HEK293 (cell line): ENCODE measurements at regions not wholly inside any gene's neighbourhood (a gene's known extent, or its start where the extent isn't known, plus 50 kb on each side); places are given as distances from the start of the nearest gene placed in this dataset.
"Not testable (repeated sequence)": the region's sequence is repeated elsewhere in the genome, so short reads cannot be mapped to it uniquely, and the experiment has no call there.

ENCODE experiments used
- CTCF ChIA-PET: fragments of 350-600 bp; formaldehyde crosslinking; extraction: SDS; loops from one replicate; lab custom pipeline; 2021; ENCODE audit warnings: antibody characterized with exemption; lab: Yijun Ruan, JAX
- POLR2A ChIA-PET: fragments of 300-600 bp; formaldehyde crosslinking; extraction: SDS; loops from one replicate; lab custom pipeline; 2020; ENCODE audit warnings: antibody characterized with exemption, inconsistent platforms; lab: Yijun Ruan, JAX
- H3K27ac ChIP-seq: fragments of 200-500 bp; sonication (Bioruptor generic); 2 replicates; pipeline ENCODE4 v1.5.1; 2014; ENCODE audit warnings: low read depth, low read length, control low read depth, inconsistent platforms; ENCODE audit errors: extremely low read depth
- H3K36me3 ChIP-seq, 2 experiments: fragments of 200-500 bp in 1 of 2; sonication (Bioruptor generic) in 1 of 2; 1 replicate in 1 of 2; 2 replicates in 1 of 2; pipeline ENCODE4 v1.5.1; 2014 to 2017; ENCODE audit warnings: inconsistent platforms in 2 of 2, low read length in 2 of 2; ENCODE audit not compliant: control insufficient read depth in 2 of 2, insufficient read depth in 1 of 2
- H3K4me1 ChIP-seq: fragments of 200-500 bp; sonication (Bioruptor generic); 2 replicates; pipeline ENCODE4 v1.5.1; 2014; ENCODE audit warnings: mild to moderate bottlenecking, low read length, inconsistent platforms; ENCODE audit not compliant: control insufficient read depth, insufficient read depth
- H3K4me3 ChIP-seq: 2 replicates; pipeline ENCODE4 v1.5.1; 2011; ENCODE audit warnings: low read depth, mild to moderate bottlenecking, control low read depth, low read length, moderate library complexity
- H3K9me3 ChIP-seq: fragments of 200-500 bp; sonication (Bioruptor generic); 2 replicates; pipeline ENCODE4 v1.5.1; 2014; ENCODE audit warnings: low read depth, low read length, inconsistent platforms; ENCODE audit not compliant: control insufficient read depth, insufficient read depth
- GLI2 ChIP-seq: fragments of 450-650 bp; formaldehyde crosslinking; IDR thresholded peaks from 2 replicates; pipeline ENCODE4; 2017; ENCODE audit warnings: missing biosample characterization, missing genetic modification characterization, low read depth, borderline replicate concordance
- IKZF3 ChIP-seq: fragments of 450-650 bp; IDR thresholded peaks from 2 replicates; pipeline ENCODE4 v1.5.0; 2018; ENCODE audit warnings: missing biosample characterization, mild to moderate bottlenecking, missing genetic modification characterization, moderate library complexity
- ZBTB17 ChIP-seq: fragments of 450-650 bp; formaldehyde crosslinking; IDR thresholded peaks from 2 replicates; pipeline ENCODE4 v1.5.1; 2016; ENCODE audit warnings: missing biosample characterization, missing genetic modification characterization
- ZFP41 ChIP-seq: fragments of 450-650 bp; formaldehyde crosslinking; IDR thresholded peaks from 2 replicates; pipeline ENCODE4 v1.5.1; 2016; ENCODE audit warnings: missing biosample characterization, missing genetic modification characterization, borderline replicate concordance
- ZNF140 ChIP-seq: fragments of 450-650 bp; formaldehyde crosslinking; IDR thresholded peaks from 2 replicates; pipeline ENCODE4 v1.5.1; 2016; ENCODE audit warnings: missing biosample characterization, missing genetic modification characterization
- ZNF146 ChIP-seq: fragments of 450-650 bp; formaldehyde crosslinking; IDR thresholded peaks from 2 replicates; pipeline ENCODE4 v1.5.1; 2016; ENCODE audit warnings: missing biosample characterization, missing genetic modification characterization
- ZNF175 ChIP-seq: fragments of 450-650 bp; formaldehyde crosslinking; IDR thresholded peaks from 2 replicates; pipeline ENCODE4 v1.5.1; 2016; ENCODE audit warnings: missing biosample characterization, missing genetic modification characterization
- ZNF184 ChIP-seq: fragments of 450-650 bp; IDR thresholded peaks from 2 replicates; pipeline ENCODE4 v1.5.1; 2018; ENCODE audit warnings: missing biosample characterization, mild to moderate bottlenecking, missing genetic modification characterization
- ZNF19 ChIP-seq: fragments of 450-650 bp; formaldehyde crosslinking; IDR thresholded peaks from 2 replicates; pipeline ENCODE4; 2016; ENCODE audit warnings: missing biosample characterization, missing genetic modification characterization, low read depth
- ZNF221 ChIP-seq: fragments of 450-650 bp; formaldehyde crosslinking; IDR thresholded peaks from 2 replicates; pipeline ENCODE4 v1.5.1; 2017; ENCODE audit warnings: missing biosample characterization, missing genetic modification characterization, borderline replicate concordance
- ZNF239 ChIP-seq: fragments of 450-650 bp; formaldehyde crosslinking; IDR thresholded peaks from 2 replicates; pipeline ENCODE4 v1.5.1; 2016; ENCODE audit warnings: missing biosample characterization, missing genetic modification characterization
- ZNF248 ChIP-seq: fragments of 450-650 bp; formaldehyde crosslinking; IDR thresholded peaks from 2 replicates; pipeline ENCODE4 v1.5.1; 2017; ENCODE audit warnings: missing biosample characterization, missing genetic modification characterization
- ZNF311 ChIP-seq: fragments of 450-650 bp; formaldehyde crosslinking; IDR thresholded peaks from 2 replicates; pipeline ENCODE4 v1.5.1; 2017; ENCODE audit warnings: missing biosample characterization, missing genetic modification characterization, borderline replicate concordance
- ZNF335 ChIP-seq: fragments of 450-650 bp; formaldehyde crosslinking; conservative IDR thresholded peaks from 2 replicates; pipeline ENCODE4 v1.5.1; 2016; ENCODE audit warnings: missing biosample characterization, missing genetic modification characterization
- ZNF514 ChIP-seq: fragments of 450-650 bp; formaldehyde crosslinking; IDR thresholded peaks from 2 replicates; pipeline ENCODE4 v1.5.1; 2016; ENCODE audit warnings: missing biosample characterization, missing genetic modification characterization
- ZNF548 ChIP-seq: fragments of 450-650 bp; formaldehyde crosslinking; IDR thresholded peaks from 2 replicates; pipeline ENCODE4 v1.5.1; 2016; ENCODE audit warnings: missing biosample characterization, missing genetic modification characterization
- ZNF558 ChIP-seq: fragments of 450-650 bp; formaldehyde crosslinking; IDR thresholded peaks from 2 replicates; pipeline ENCODE4 v1.5.1; 2016; ENCODE audit warnings: missing biosample characterization, missing genetic modification characterization
- ZNF629 ChIP-seq: fragments of 450-650 bp; formaldehyde crosslinking; IDR thresholded peaks from 2 replicates; pipeline ENCODE4 v1.5.1; 2017; ENCODE audit warnings: missing biosample characterization, missing genetic modification characterization
- ZNF670 ChIP-seq: fragments of 450-650 bp; formaldehyde crosslinking; IDR thresholded peaks from 2 replicates; pipeline ENCODE4 v1.5.1; 2016; ENCODE audit warnings: missing biosample characterization, missing genetic modification characterization, low read depth
- ZNF76 ChIP-seq: fragments of 450-650 bp; formaldehyde crosslinking; IDR thresholded peaks from 2 replicates; pipeline ENCODE4; 2016; ENCODE audit warnings: low read depth, missing biosample characterization, missing genetic modification characterization, borderline replicate concordance
- ZNF791 ChIP-seq: fragments of 450-650 bp; formaldehyde crosslinking; IDR thresholded peaks from 2 replicates; pipeline ENCODE4 v1.5.1; 2016; ENCODE audit warnings: missing biosample characterization, missing genetic modification characterization
- TF ChIP-seq, protein P1 (sequence below): fragments of 450-650 bp; formaldehyde crosslinking; IDR thresholded peaks from 2 replicates; pipeline ENCODE4 v1.5.1; 2016; ENCODE audit warnings: missing biosample characterization, missing genetic modification characterization
- TF ChIP-seq, protein P2 (sequence below): fragments of 450-650 bp; IDR thresholded peaks from 2 replicates; pipeline ENCODE4 v1.5.1; 2018; ENCODE audit warnings: missing biosample characterization, missing genetic modification characterization

DNA sequence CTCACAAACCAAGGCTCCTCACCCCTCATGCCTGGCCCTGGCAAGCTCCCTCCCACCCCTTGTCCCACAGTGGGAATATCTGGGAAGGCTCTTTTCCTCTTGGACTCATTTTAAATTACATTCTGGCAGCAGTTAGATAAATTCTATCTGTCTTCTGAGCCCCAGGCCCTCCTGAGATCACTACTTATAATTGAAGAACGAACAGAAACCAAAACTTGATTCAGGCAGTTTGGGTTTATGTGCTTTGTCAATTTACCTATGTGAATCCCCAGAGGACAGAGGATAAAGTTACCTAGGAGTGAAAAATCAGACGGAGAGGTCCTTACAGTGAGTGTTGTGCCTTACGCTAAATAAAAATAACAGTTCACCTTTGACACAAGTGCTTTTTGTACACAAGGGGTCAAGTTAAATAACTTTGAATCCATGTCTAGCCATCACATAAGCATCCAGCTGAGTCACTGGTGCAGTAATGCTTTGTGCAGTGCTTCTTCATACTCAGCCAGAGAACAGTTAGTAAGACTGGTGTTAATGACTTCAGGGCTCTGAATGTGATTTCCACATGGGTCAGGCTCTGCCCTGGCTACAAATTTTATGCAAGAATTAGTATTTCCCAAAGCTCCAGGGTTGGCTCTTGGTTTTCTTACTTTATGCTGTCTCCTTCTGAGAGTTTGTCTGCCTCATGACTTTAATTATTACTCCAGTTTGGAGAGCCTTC lies 329.3 kb downstream of the INSIG2 start (continued):
- TF ChIP-seq ZNF558 (tag by site-specific recombination) (no peak), GLI2 (tag by site-specific recombination) (no peak), ZBTB17 (no peak), ZNF175 (tag by site-specific recombination) (no peak)

DNA sequence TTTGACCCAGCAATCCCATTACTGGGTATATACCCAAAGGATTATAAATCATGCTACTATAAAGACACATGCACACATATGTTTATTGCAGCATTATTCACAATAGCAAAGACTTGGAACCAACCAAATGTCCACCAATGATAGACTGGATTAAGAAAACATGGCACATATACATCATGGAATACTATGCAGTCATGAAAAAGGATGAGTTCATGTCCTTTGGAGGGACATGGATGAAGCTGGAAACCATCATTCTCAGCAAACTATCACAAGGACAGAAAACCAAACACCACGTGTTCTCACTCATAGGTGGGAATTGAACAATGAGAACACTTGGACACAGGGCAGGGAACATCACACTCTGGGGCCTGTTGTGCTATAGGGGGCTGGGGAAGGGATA lies 326.9 kb downstream of the INSIG2 start:
- peak; percentile 79 for TF ChIP-seq ZNF146 (tag by site-specific recombination)
- TF ChIP-seq, all 188 proteins: peak for 1; not testable (repeated sequence) for 187
- H3K4me1 ChIP-seq, H3K9me3 ChIP-seq, CTCF ChIA-PET, H3K4me3 ChIP-seq, H3K27ac ChIP-seq, POLR2A ChIA-PET, H3K36me3 ChIP-seq: not testable (repeated sequence)

DNA sequence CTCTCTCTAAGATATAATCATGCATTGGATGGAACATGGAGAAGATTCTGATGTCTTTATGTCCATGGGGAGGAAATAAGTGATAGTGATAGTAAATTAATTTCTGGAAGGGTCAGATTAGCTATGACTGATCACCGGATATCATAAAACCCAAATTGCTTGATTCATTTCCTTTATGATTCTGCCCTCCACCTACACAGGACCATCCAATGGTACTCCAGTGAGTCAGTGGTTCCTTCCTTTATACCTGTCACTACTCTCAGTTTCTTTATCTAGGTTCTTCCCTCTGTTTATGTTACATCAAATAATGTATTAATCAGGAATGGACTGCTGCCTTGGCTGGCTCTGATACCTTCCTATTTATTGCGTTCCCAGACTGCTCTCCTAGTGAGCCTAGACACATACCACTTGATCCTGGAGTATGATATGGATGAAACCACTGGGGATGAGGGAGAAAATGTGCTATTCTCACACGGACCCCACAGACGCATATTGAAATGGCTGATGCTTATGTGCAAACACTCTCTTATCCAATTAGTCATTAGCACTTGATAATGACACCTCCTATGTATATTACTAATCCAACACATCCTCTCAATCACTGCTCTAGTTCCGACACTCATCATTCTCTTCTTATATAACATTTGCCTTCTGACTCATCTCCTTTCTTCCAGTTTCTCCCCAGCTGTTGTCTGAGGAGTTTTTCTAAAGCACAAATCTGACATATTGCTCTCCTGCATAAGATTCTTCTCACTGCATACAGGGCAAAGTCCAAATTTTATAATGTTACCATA lies 315.6 kb downstream of the INSIG2 start:
- TF ChIP-seq ZNF791 (tag by site-specific recombination) (no peak), ZNF221 (no peak), ZNF76 (tag by site-specific recombination) (no peak), ZNF184 (tag by site-specific recombination) (no peak), IKZF3 (no peak), ZNF140 (tag by site-specific recombination) (no peak), ZNF670 (tag by site-specific recombination) (no peak), ZNF248 (tag by site-specific recombination) (no peak), ZNF548 (tag by site-specific recombination) (no peak), ZNF239 (no peak), ZNF335 (no peak), ZNF19 (tag by site-specific recombination) (no peak)
- TF ChIP-seq, protein P1, sequence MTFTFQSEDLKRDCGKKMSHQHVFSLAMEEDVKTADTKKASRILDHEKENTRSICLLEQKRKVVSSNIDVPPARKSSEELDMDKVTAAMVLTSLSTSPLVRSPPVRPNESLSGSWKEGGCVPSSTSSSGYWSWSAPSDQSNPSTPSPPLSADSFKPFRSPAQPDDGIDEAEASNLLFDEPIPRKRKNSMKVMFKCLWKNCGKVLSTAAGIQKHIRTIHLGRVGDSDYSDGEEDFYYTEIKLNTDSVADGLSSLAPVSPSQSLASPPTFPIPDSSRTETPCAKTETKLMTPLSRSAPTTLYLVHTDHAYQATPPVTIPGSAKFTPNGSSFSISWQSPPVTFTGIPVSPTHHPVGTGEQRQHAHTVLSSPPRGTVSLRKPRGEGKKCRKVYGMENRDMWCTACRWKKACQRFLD (tag by site-specific recombination), result no peak
- Histone ChIP-seq H3K27ac (no peak overlapping the region), H3K4me3 (no peak overlapping the region), H3K9me3 (no peaks in the 10 kb centered on the region), H3K4me1 (no peaks in the 10 kb centered on the region), H3K36me3 (no peaks in the 10 kb centered on the region)
- ChIA-PET POLR2A (no interaction called here), CTCF (interaction anchor here (0.6 kb wide), 1 partner anchor 161 kb away, joined by 4 read pairs; no protein-coding TSS in a partner anchor)

DNA sequence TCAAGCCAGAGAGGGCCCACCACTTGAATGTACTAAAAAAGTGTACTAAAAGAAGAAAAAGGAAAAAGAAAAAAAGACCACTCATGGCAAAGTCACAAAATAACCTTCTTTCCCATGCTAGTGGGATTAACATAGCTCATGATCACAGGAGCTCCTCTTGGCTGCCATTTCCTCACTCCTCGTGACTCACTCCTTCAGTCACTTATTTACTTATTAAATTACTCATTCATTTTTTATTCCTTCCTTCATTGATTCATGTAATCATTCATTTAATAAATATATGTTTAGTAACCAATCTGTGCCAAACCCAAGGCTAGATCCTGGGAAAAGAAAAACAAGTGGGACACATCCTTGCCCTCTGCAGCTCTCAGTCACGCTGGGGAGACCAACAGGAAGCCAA lies 300.5 kb downstream of the INSIG2 start:
- Histone ChIP-seq H3K4me1 (no peaks in the 10 kb centered on the region), H3K36me3 (no peaks in the 10 kb centered on the region), H3K4me3 (no peak overlapping the region), H3K27ac (no peak overlapping the region), H3K9me3 (peaks cover 2% of the 10 kb centered on the region; the same call in 1 of the 2 replicates)
- POLR2A ChIA-PET, result no interaction called here
- CTCF ChIA-PET, result interaction anchor here (0.9 kb wide), 1 partner anchor 21 kb away, joined by 3 read pairs; no protein-coding TSS in a partner anchor
- TF ChIP-seq ZFP41 (no peak), ZNF514 (no peak), ZNF629 (tag by site-specific recombination) (no peak), ZNF311 (tag by site-specific recombination) (no peak)
- TF ChIP-seq, protein P2, sequence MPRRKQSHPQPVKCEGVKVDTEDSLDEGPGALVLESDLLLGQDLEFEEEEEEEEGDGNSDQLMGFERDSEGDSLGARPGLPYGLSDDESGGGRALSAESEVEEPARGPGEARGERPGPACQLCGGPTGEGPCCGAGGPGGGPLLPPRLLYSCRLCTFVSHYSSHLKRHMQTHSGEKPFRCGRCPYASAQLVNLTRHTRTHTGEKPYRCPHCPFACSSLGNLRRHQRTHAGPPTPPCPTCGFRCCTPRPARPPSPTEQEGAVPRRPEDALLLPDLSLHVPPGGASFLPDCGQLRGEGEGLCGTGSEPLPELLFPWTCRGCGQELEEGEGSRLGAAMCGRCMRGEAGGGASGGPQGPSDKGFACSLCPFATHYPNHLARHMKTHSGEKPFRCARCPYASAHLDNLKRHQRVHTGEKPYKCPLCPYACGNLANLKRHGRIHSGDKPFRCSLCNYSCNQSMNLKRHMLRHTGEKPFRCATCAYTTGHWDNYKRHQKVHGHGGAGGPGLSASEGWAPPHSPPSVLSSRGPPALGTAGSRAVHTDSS (tag by site-specific recombination), result no peak
